IMR-90 (cell line): ENCODE measurements at regions not wholly inside any gene's neighbourhood (a gene's known extent, or its start where the extent isn't known, plus 50 kb on each side); places are given as distances from the start of the nearest gene placed in this dataset.

Source experiments
- ATAC-seq: fragments of 200-7000 bp; cut with Tn5 transposase; 2 replicates; pipeline ENCODE4 v1.9.1; 2020; ENCODE audit warnings: low read depth, mild to moderate bottlenecking, moderate library complexity
- BruUV-seq: library from RNA; stranded (reverse); fragments of 400-500 nt; replicated peaks from 2 replicates; lab custom pipeline; 2021; lab: Mats Ljungman, UMichigan
- CTCF ChIA-PET: fragments of 300-600 bp; formaldehyde crosslinking; extraction: SDS; loops from one replicate; lab custom pipeline; 2021; ENCODE audit warnings: antibody characterized with exemption; lab: Yijun Ruan, JAX
- POLR2A ChIA-PET: fragments of 300-600 bp; sonication (Branson Sonifier 250); formaldehyde crosslinking; loops from one replicate; lab custom pipeline; 2022; ENCODE audit warnings: antibody characterized with exemption; ENCODE audit not compliant: unreplicated experiment; lab: Charles Lee
- DNase-seq: peaks from one replicate; pipeline ENCODE4 v3.0.0; 2013
- H2AFZ ChIP-seq: replicated peaks from 2 replicates; pipeline ENCODE3; 2013; ENCODE audit warnings: low read length, mild to moderate bottlenecking; ENCODE audit not compliant: poor library complexity
- H2AK5ac ChIP-seq: 2 replicates; pipeline ENCODE4 v1.6.1; 2013; ENCODE audit warnings: low read depth, low read length, inconsistent platforms
- H2AK9ac ChIP-seq: replicated peaks from 2 replicates; pipeline ENCODE3; 2013; ENCODE audit warnings: mild to moderate bottlenecking, low read depth, low read length, moderate library complexity; ENCODE audit not compliant: poor library complexity
- H2BK120ac ChIP-seq: 2 replicates; pipeline ENCODE4 v1.6.1; 2013; ENCODE audit warnings: low read depth, low read length, inconsistent platforms
- H2BK15ac ChIP-seq: 3 replicates; pipeline ENCODE4 v1.6.1; 2013; ENCODE audit warnings: low read depth, low read length, inconsistent platforms
- H2BK20ac ChIP-seq: 2 replicates; pipeline ENCODE4 v1.6.1; 2013; ENCODE audit warnings: low read depth, mild to moderate bottlenecking, inconsistent platforms, low read length, moderate library complexity
- H2BK5ac ChIP-seq: 2 replicates; pipeline ENCODE4 v1.6.1; 2013; ENCODE audit warnings: mild to moderate bottlenecking, low read depth, low read length, inconsistent platforms; ENCODE audit not compliant: poor library complexity, severe bottlenecking
- H3K14ac ChIP-seq: replicated peaks from 2 replicates; pipeline ENCODE4 v1.6.1; 2013; ENCODE audit warnings: low read depth, low read length, inconsistent platforms
- H3K18ac ChIP-seq: 2 replicates; pipeline ENCODE4 v1.6.1; 2013; ENCODE audit warnings: low read depth, low read length, control low read depth
- H3K23ac ChIP-seq: 2 replicates; pipeline ENCODE4 v1.6.1; 2013; ENCODE audit warnings: low read depth, low read length, inconsistent platforms
- H3K27ac ChIP-seq: 2 replicates; pipeline ENCODE4 v1.5.1; 2013; ENCODE audit warnings: mild to moderate bottlenecking, control low read depth, low read length; ENCODE audit not compliant: insufficient read depth
- H3K27me3 ChIP-seq: 2 replicates; pipeline ENCODE4 v1.6.1; 2013; ENCODE audit warnings: low read length; ENCODE audit not compliant: control insufficient read depth, insufficient read depth
- H3K36me3 ChIP-seq: 2 replicates; pipeline ENCODE4 v1.6.1; 2013; ENCODE audit warnings: low read length, mixed read lengths; ENCODE audit not compliant: control insufficient read depth, insufficient read depth
- H3K4ac ChIP-seq: 2 replicates; pipeline ENCODE4 v1.6.1; 2013; ENCODE audit warnings: low read depth, low read length, inconsistent platforms
- H3K4me1 ChIP-seq: 2 replicates; pipeline ENCODE4 v1.6.1; 2013; ENCODE audit warnings: low read length, mixed read lengths; ENCODE audit not compliant: control insufficient read depth, insufficient read depth
- H3K4me2 ChIP-seq: 2 replicates; pipeline ENCODE4 v1.6.1; 2013; ENCODE audit warnings: low read depth, mild to moderate bottlenecking, control low read depth, low read length, moderate library complexity
- H3K4me3 ChIP-seq: 2 replicates; pipeline ENCODE4 v1.5.1; 2013; ENCODE audit warnings: low read depth, mild to moderate bottlenecking, control low read depth, low read length, moderate library complexity; ENCODE audit not compliant: insufficient read depth
- H3K56ac ChIP-seq: 2 replicates; pipeline ENCODE4 v1.6.1; 2013; ENCODE audit warnings: low read length, inconsistent platforms; ENCODE audit not compliant: insufficient read depth; ENCODE audit errors: extremely low read depth
- H3K79me1 ChIP-seq, 2 experiments: 2 replicates each; pipeline ENCODE4 v1.6.1; 2013; ENCODE audit warnings: low read length in 2 of 2, inconsistent platforms in 1 of 2, low read depth in 1 of 2
- H3K9ac ChIP-seq: 2 replicates; pipeline ENCODE4 v1.6.1; 2013; ENCODE audit warnings: low read depth, low read length, control low read depth
- H3K9me1 ChIP-seq: 2 replicates; pipeline ENCODE4 v1.6.1; 2013; ENCODE audit warnings: low read length, inconsistent platforms; ENCODE audit not compliant: insufficient read depth
- H3K9me3 ChIP-seq: 2 replicates; pipeline ENCODE4 v1.6.1; 2013; ENCODE audit warnings: low read length; ENCODE audit not compliant: control insufficient read depth, insufficient read depth
- H4K20me1 ChIP-seq: 2 replicates; pipeline ENCODE4 v1.6.1; 2013; ENCODE audit warnings: low read length, inconsistent platforms; ENCODE audit not compliant: insufficient read depth
- H4K5ac ChIP-seq: 2 replicates; pipeline ENCODE4 v1.6.1; 2013; ENCODE audit warnings: mild to moderate bottlenecking, low read depth, low read length, control low read depth
- H4K8ac ChIP-seq, 2 experiments: 2 replicates each; pipeline ENCODE4 v1.6.1; 2013; ENCODE audit warnings: low read depth in 2 of 2, low read length in 2 of 2, control low read depth in 1 of 2, inconsistent platforms in 1 of 2
- H4K91ac ChIP-seq: 2 replicates; pipeline ENCODE4 v1.6.1; 2013; ENCODE audit warnings: low read depth, low read length, inconsistent platforms; ENCODE audit not compliant: insufficient read depth
- BHLHE40 ChIP-seq: fragments of 150-350 bp; IDR thresholded peaks from 2 replicates; pipeline ENCODE4 v1.6.1; 2016; ENCODE audit warnings: mild to moderate bottlenecking, low read depth, low read length
- CEBPB ChIP-seq: IDR thresholded peaks from 2 replicates; pipeline ENCODE4 v1.6.1; 2012; ENCODE audit warnings: low read depth, low read length, improper control_type of control experiment
- CHD1 ChIP-seq: IDR thresholded peaks from 2 replicates; pipeline ENCODE4 v1.6.1; 2012; ENCODE audit warnings: low read depth, low read length, improper control_type of control experiment
- FOS ChIP-seq: fragments of 150-350 bp; IDR thresholded peaks from 2 replicates; pipeline ENCODE4 v1.6.1; 2016; ENCODE audit warnings: low read depth, low read length
- MAFK ChIP-seq: IDR thresholded peaks from 2 replicates; pipeline ENCODE4 v1.6.1; 2012; ENCODE audit warnings: low read depth, low read length, improper control_type of control experiment
- MAZ ChIP-seq: IDR thresholded peaks from 2 replicates; pipeline ENCODE4 v1.6.1; 2012; ENCODE audit warnings: low read depth, mild to moderate bottlenecking, low read length, improper control_type of control experiment, moderate library complexity, borderline replicate concordance
- MXI1 ChIP-seq: IDR thresholded peaks from 2 replicates; pipeline ENCODE4 v1.6.1; 2012; ENCODE audit warnings: low read depth, mild to moderate bottlenecking, low read length, moderate library complexity, borderline replicate concordance
- NFE2L2 ChIP-seq: fragments of 150-350 bp; IDR thresholded peaks from 2 replicates; pipeline ENCODE4 v1.6.1; 2016; ENCODE audit warnings: low read depth, mild to moderate bottlenecking, low read length
- POLR2A ChIP-seq: IDR thresholded peaks from 2 replicates; pipeline ENCODE4 v1.6.1; 2012; ENCODE audit warnings: mild to moderate bottlenecking, low read depth, low read length
- RAD21 ChIP-seq: IDR thresholded peaks from 2 replicates; pipeline ENCODE4 v1.6.1; 2012; ENCODE audit warnings: low read length, improper control_type of control experiment
- RCOR1 ChIP-seq: IDR thresholded peaks from 2 replicates; pipeline ENCODE4 v1.6.1; 2012; ENCODE audit warnings: mild to moderate bottlenecking, low read length, improper control_type of control experiment; ENCODE audit not compliant: insufficient replicate concordance
- RFX5 ChIP-seq: IDR thresholded peaks from 2 replicates; pipeline ENCODE4 v1.8.0; 2012; ENCODE audit warnings: low read depth, mild to moderate bottlenecking, low read length, moderate library complexity
- SMC3 ChIP-seq: fragments of 150-350 bp; IDR thresholded peaks from 2 replicates; pipeline ENCODE4 v1.6.1; 2016; ENCODE audit warnings: low read depth, mild to moderate bottlenecking, antibody characterized with exemption, low read length, moderate library complexity
- WGBS, 2 experiments: methylation state at CpG; one replicate each; pipeline versions ENCODE4 v1.1.5 to v1.1.7; 2013; ENCODE audit warnings: missing lambda C conversion rate in 2 of 2; ENCODE audit not compliant: insufficient read length in 1 of 2; ENCODE audit errors: extremely low coverage in 2 of 2; 5-methylcytosine and 5-hydroxymethylcytosine counted together
- dilution Hi-C: fragments of 300-500 bp; cut with HindIII; formaldehyde crosslinking; loops from one replicate; pipeline ENCODE4 v1.14.3; 2018; ENCODE audit warnings: low sequenced_read_pairs; ENCODE audit not compliant: unreplicated experiment
- in situ Hi-C: fragments of 300-500 bp; cut with MboI; formaldehyde crosslinking; loops from 3 replicates; pipeline ENCODE4 v1.14.3; 2019; ENCODE audit warnings: low sequenced_read_pairs, inconsistent platforms, mixed read lengths
- intact Hi-C: fragments of 100-400 bp; cut with micrococcal nuclease; formaldehyde crosslinking; loops from 2 replicates; pipeline ENCODE4 v1.10.0; 2022
- TF ChIP-seq, protein P1 (sequence below): fragments of 150-350 bp; IDR thresholded peaks from 2 replicates; pipeline ENCODE4 v1.6.1; 2016; ENCODE audit warnings: low read depth, mild to moderate bottlenecking, low read length, moderate library complexity, borderline replicate concordance
- TF ChIP-seq, protein P2 (sequence below): fragments of 150-350 bp; IDR thresholded peaks from 2 replicates; pipeline ENCODE4 v1.6.1; 2017; ENCODE audit warnings: mild to moderate bottlenecking, antibody characterized with exemption, low read length, low read depth

DNA sequence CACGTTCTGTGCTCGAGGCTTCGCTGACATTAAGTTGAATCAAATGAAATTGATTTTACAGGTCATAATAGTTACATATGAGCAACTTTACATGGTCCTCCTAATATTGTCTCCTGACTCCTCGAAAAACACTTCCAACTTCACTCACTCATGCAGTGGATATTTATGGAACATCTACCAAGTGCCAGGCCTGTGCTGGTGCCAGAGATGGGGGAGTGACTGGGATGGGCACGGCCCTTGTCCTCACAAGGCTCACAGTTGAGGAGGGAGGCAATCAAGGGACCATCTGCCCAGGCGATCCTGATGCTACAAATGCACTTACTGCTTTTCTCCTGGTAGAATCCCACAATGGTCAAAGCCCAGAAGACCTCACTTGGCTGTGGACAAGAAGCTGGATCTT is 426.4 kb downstream of the PREX1 start:
- Histone ChIP-seq H2AK5ac (no peak overlapping the region), H3K4me1 (no peaks in the 10 kb centered on the region; the same call in 1 of the 2 replicates), H3K36me3 (no peaks in the 10 kb centered on the region), H3K56ac (no peak overlapping the region), H3K9me1 (no peaks in the 10 kb centered on the region), H3K4ac (no peak overlapping the region), H2BK20ac (no peak overlapping the region), H3K14ac (no peak overlapping the region), H2BK120ac (no peak overlapping the region), H2AFZ (no peak overlapping the region), H3K4me3 (no peak overlapping the region), H3K27me3 (peaks cover 17% of the 10 kb centered on the region; the same call in 1 of the 2 replicates), H3K9me3 (no peaks in the 10 kb centered on the region), H2AK9ac (no peak overlapping the region), H4K91ac (no peak overlapping the region), H3K79me1 (no peaks in the 10 kb centered on the region), H3K27ac (no peak overlapping the region), H2BK5ac (no peak overlapping the region), H4K5ac (no peak overlapping the region), H3K23ac (no peak overlapping the region), H3K4me2 (no peak overlapping the region), H2BK15ac (no peak overlapping the region), H3K9ac (no peak overlapping the region), H4K8ac (no peak overlapping the region), H4K20me1 (no peaks in the 10 kb centered on the region), H3K18ac (no peak overlapping the region)
- in situ Hi-C loops (no loop called here), intact Hi-C loops (no loop called here), dilution Hi-C loops (no loop called here)
- no peak for ATAC-seq
- CTCF ChIA-PET: no interaction called here
- BruUV-seq: no TSS peak
- WGBS, 2 experiments: no CpG with 5 or more reads among the region's 6 CpGs
- DNase-seq: no peak
- TF ChIP-seq POLR2A (no peak), SMC3 (no peak), FOS (no peak), CEBPB (no peak), BHLHE40 (no peak), CHD1 (no peak), NFE2L2 (no peak), MAFK (no peak), RCOR1 (no peak), RFX5 (no peak), MAZ (no peak), MXI1 (no peak), RAD21 (no peak)
- TF ChIP-seq, protein P1, sequence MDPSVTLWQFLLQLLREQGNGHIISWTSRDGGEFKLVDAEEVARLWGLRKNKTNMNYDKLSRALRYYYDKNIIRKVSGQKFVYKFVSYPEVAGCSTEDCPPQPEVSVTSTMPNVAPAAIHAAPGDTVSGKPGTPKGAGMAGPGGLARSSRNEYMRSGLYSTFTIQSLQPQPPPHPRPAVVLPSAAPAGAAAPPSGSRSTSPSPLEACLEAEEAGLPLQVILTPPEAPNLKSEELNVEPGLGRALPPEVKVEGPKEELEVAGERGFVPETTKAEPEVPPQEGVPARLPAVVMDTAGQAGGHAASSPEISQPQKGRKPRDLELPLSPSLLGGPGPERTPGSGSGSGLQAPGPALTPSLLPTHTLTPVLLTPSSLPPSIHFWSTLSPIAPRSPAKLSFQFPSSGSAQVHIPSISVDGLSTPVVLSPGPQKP: no peak
- TF ChIP-seq, protein P2, sequence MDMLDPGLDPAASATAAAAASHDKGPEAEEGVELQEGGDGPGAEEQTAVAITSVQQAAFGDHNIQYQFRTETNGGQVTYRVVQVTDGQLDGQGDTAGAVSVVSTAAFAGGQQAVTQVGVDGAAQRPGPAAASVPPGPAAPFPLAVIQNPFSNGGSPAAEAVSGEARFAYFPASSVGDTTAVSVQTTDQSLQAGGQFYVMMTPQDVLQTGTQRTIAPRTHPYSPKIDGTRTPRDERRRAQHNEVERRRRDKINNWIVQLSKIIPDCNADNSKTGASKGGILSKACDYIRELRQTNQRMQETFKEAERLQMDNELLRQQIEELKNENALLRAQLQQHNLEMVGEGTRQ: no peak
- POLR2A ChIA-PET: no interaction called here
